K562 (cell line): ENCODE measurements at regions not wholly inside any gene's neighbourhood (a gene's known extent, or its start where the extent isn't known, plus 50 kb on each side); places are given as distances from the start of the nearest gene placed in this dataset.

Experiments
- ATAC-seq: fragments of 200-7000 bp; cut with Tn5 transposase; 3 replicates; pipeline ENCODE4 v1.9.1; 2020; ENCODE audit warnings: moderate library complexity
- BruUV-seq: library from RNA; stranded (reverse); fragments of 400-500 nt; replicated peaks from 2 replicates; lab custom pipeline; 2021; lab: Mats Ljungman, UMichigan
- CTCF ChIA-PET: fragments of 300-600 bp; formaldehyde crosslinking; extraction: SDS; loops from one replicate; lab custom pipeline; 2021; ENCODE audit warnings: low intra/inter-chr PET ratio; lab: Yijun Ruan, JAX
- POLR2A ChIA-PET: fragments of 300-600, 350-650 bp; sonication (Branson Sonifier 250); formaldehyde crosslinking; extraction: SDS; loops from one replicate; lab custom pipeline; 2021; ENCODE audit warnings: antibody characterized with exemption, inconsistent platforms; lab: Yijun Ruan, JAX
- DNase-seq, 4 experiments: peaks; one replicate each; pipeline versions ENCODE4 v3.0.0 to v3.0.0-alpha.2; 2011 to 2018; ENCODE audit warnings: low spot score in 3 of 4, mixed read lengths in 3 of 4; ENCODE audit errors: extremely low read depth in 1 of 4
- FAIRE-seq: peaks from 2 replicates; lab custom pipeline; 2011; peaks lifted over from hg19 to GRCh38; lab: Jason Lieb, UNC
- H2AFZ ChIP-seq: 2 replicates; pipeline ENCODE4 v1.6.0; 2011; ENCODE audit warnings: low read depth, low read length, control low read depth, inconsistent platforms
- H3K27ac ChIP-seq: fragments of 200-600 bp; 3 replicates; pipeline ENCODE4 v1.8.0; 2011; ENCODE audit warnings: low read depth, mild to moderate bottlenecking, control low read depth, inconsistent platforms, low read length, moderate library complexity, mixed read lengths; ENCODE audit errors: extremely low read depth
- H3K27me3 ChIP-seq, 2 experiments: fragments of 300-600 bp in 1 of 2; 2 replicates in 1 of 2; 3 replicates in 1 of 2; pipeline versions ENCODE4 v1.6.0 to v1.8.0; 2011; ENCODE audit warnings: inconsistent platforms in 2 of 2, low read length in 2 of 2, mild to moderate bottlenecking in 1 of 2, mixed read lengths in 1 of 2, moderate library complexity in 1 of 2; ENCODE audit not compliant: control insufficient read depth in 2 of 2, insufficient read depth in 2 of 2
- H3K36me3 ChIP-seq: fragments of 300-600 bp; 3 replicates; pipeline ENCODE4 v1.8.0; 2011; ENCODE audit warnings: mild to moderate bottlenecking, low read length, inconsistent platforms; ENCODE audit not compliant: control insufficient read depth, insufficient read depth
- H3K4me1 ChIP-seq, 2 experiments: fragments of 200-600 bp in 1 of 2; replicated peaks in 1 of 2; 2 replicates in 1 of 2; 3 replicates in 1 of 2; pipeline versions ENCODE4 v1.5.1 to v1.8.0; 2011; ENCODE audit warnings: inconsistent platforms in 2 of 2, low read length in 2 of 2, mild to moderate bottlenecking in 1 of 2, mixed read lengths in 1 of 2, moderate library complexity in 1 of 2; ENCODE audit not compliant: control insufficient read depth in 2 of 2, insufficient read depth in 2 of 2
- H3K4me2 ChIP-seq: 2 replicates; pipeline ENCODE4 v1.6.1; 2011; ENCODE audit warnings: low read length, control low read depth, inconsistent platforms, mixed read lengths; ENCODE audit not compliant: insufficient read depth
- H3K4me3 ChIP-seq: fragments of 200-600 bp; sonication (generic), shearing (Covaris generic); 2 replicates; pipeline ENCODE4 v1.5.1; 2016; ENCODE audit warnings: control low read depth, inconsistent platforms
- H3K79me2 ChIP-seq: fragments of 200-600 bp; 3 replicates; pipeline ENCODE4 v1.8.0; 2011; ENCODE audit warnings: low read length, inconsistent platforms; ENCODE audit not compliant: control insufficient read depth, insufficient read depth
- H3K9ac ChIP-seq, 2 experiments: 2 replicates each; pipeline versions ENCODE4 v1.6.0 to v1.6.1; 2011; ENCODE audit warnings: low read depth in 2 of 2, low read length in 2 of 2, control low read depth in 1 of 2, inconsistent platforms in 1 of 2, mild to moderate bottlenecking in 1 of 2, mixed read lengths in 1 of 2; ENCODE audit not compliant: insufficient read depth in 1 of 2
- H3K9me1 ChIP-seq: one replicate; pipeline ENCODE4 v1.6.0; 2011; ENCODE audit warnings: inconsistent platforms, mild to moderate bottlenecking, low read length, moderate library complexity; ENCODE audit not compliant: control insufficient read depth, insufficient read depth
- H3K9me3 ChIP-seq: replicated peaks from 2 replicates; pipeline ENCODE4 v1.5.1; 2011; ENCODE audit warnings: low read depth, low read length, inconsistent platforms; ENCODE audit not compliant: control insufficient read depth, insufficient read depth
- H4K20me1 ChIP-seq: replicated peaks from 2 replicates; pipeline ENCODE4 v1.6.1; 2011; ENCODE audit warnings: low read length, inconsistent platforms, mixed read lengths; ENCODE audit not compliant: control insufficient read depth, insufficient read depth
- GTF2A2 ChIP-seq: IDR thresholded peaks from 2 replicates; pipeline ENCODE4 v1.6.1; 2016; ENCODE audit warnings: mild to moderate bottlenecking, missing genetic modification characterization, missing compliant biosample characterization
- GTF2F1 ChIP-seq: IDR thresholded peaks from 2 replicates; pipeline ENCODE4 v1.6.1; 2011; ENCODE audit warnings: low read depth, low read length, improper control_type of control experiment
- IRF2 ChIP-seq: sonication (generic); formaldehyde crosslinking; IDR thresholded peaks from 2 replicates; pipeline ENCODE4 v1.8.1; 2022; ENCODE audit warnings: mild to moderate bottlenecking, missing genetic modification reagents
- KAT8 ChIP-seq: fragments of 450-650 bp; IDR thresholded peaks from 2 replicates; pipeline ENCODE4 v1.6.1; 2016; ENCODE audit warnings: low read depth, mild to moderate bottlenecking
- KLF10 ChIP-seq: fragments of 250-450 bp; sonication (Bioruptor Pico); IDR thresholded peaks from 2 replicates; pipeline ENCODE4 v1.6.1; 2021; ENCODE audit warnings: matching md5 sums
- NONO ChIP-seq, 2 experiments: fragments of 200-400 bp in 1 of 2; fragments of 450-650 bp in 1 of 2; formaldehyde crosslinking in 1 of 2; IDR thresholded peaks; 2 replicates each; pipeline ENCODE4 v1.6.1; 2017; ENCODE audit warnings: low read depth in 2 of 2, mild to moderate bottlenecking in 2 of 2, moderate library complexity in 2 of 2, low read length in 1 of 2
- NRF1 ChIP-seq, 2 experiments: fragments of 450-650 bp; IDR thresholded peaks in 1 of 2; conservative IDR thresholded peaks in 1 of 2; 2 replicates each; pipeline ENCODE4 v1.6.1; 2014; ENCODE audit warnings: mild to moderate bottlenecking in 2 of 2
- TCF3 ChIP-seq: sonication (generic); formaldehyde crosslinking; IDR thresholded peaks from 2 replicates; pipeline ENCODE4 v1.4.0; 2020; ENCODE audit warnings: mild to moderate bottlenecking, missing genetic modification reagents
- ZNF184 ChIP-seq: sonication (generic); formaldehyde crosslinking; IDR thresholded peaks from 2 replicates; pipeline ENCODE4 v1.5.0; 2020; ENCODE audit warnings: missing genetic modification reagents
- ZNF444 ChIP-seq: fragments of 250-450 bp; sonication (Bioruptor Pico); IDR thresholded peaks from 2 replicates; pipeline ENCODE4 v1.4.0; 2020; ENCODE audit warnings: mild to moderate bottlenecking, moderate library complexity
- ZNF589 ChIP-seq: fragments of 200-800 bp; sonication (Bioruptor generic); IDR thresholded peaks from 2 replicates; pipeline ENCODE4 v1.6.1; 2016; ENCODE audit warnings: low read depth, missing genetic modification characterization, missing compliant biosample characterization
- ZNF740 ChIP-seq, 3 experiments: fragments of 200-800 bp in 1 of 3; sonication (Bioruptor generic) in 1 of 3; sonication (generic) in 1 of 3; formaldehyde crosslinking in 1 of 3; IDR thresholded peaks; 2 replicates each; pipeline versions ENCODE4 v1.6.1 to v1.8.0; 2016 to 2022; ENCODE audit warnings: mild to moderate bottlenecking in 2 of 3, missing compliant biosample characterization in 2 of 3, missing genetic modification characterization in 2 of 3, missing genetic modification reagents in 1 of 3
- WGBS: fragments of 100-300 bp; shearing (Covaris generic); methylation state at CpG from one replicate; pipeline ENCODE4 v1.1.6; 2016; ENCODE audit warnings: low coverage, mixed read lengths; ENCODE audit not compliant: insufficient coverage; ENCODE audit errors: missing lambda C conversion rate; 5-methylcytosine and 5-hydroxymethylcytosine counted together
- in situ Hi-C: fragments of 300-500 bp; cut with MboI; formaldehyde crosslinking; loops from 4 replicates; pipeline ENCODE4 v1.15.0; 2018; ENCODE audit warnings: inconsistent platforms, mixed read lengths
- intact Hi-C: fragments of 100-400 bp; cut with micrococcal nuclease; formaldehyde crosslinking; loops from 2 replicates; pipeline ENCODE4 v1.14.2; 2022

DNA sequence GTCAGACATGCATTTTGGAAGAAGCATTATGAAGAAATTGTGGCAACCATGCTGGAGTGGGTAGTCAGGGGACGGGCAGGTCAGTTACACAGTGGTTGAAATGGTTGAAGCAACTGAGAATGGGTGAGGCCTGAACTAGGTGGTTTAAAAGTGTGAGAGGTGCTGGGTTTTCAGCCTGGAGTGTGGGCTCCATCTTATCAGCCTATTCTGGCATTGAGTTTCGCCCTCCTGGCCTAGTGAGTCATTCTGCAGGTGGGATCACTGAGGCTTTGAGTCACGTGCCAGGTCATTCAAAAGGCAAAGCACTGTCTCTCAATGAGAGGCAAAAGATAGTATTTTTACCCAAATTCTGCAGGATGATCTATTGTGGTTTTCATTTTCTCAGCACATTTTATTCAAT, 181.9 kb upstream of the CHD6 start:
- no peak for ATAC-seq
- 2% methylated on average over 3 of the region's 3 CpGs for WGBS
- no peaks in the 10 kb centered on the region for H4K20me1 ChIP-seq
- CTCF ChIA-PET: no interaction called here
- in situ Hi-C loops: no loop called here
- intact Hi-C loops: no loop called here
- TF ChIP-seq IRF2 (no peak), TCF3 (CRISPR knock-in tag) (no peak), NRF1 (conservative IDR thresholded peaks at IDR 0.05 in 1 of 2, IDR thresholded peaks at IDR 0.05 in 1 of 2) (no peak), ZNF589 (CRISPR knock-in tag) (no peak), NONO (IDR thresholded peaks at IDR 0.05; ENCODE audit: low read depth in 2 of 2, low read length in 1 of 2) (no peak), ZNF740 (CRISPR knock-in tag; IDR thresholded peaks at IDR 0.05) (no peak), ZNF740 (tag; IDR thresholded peaks at IDR 0.05) (no peak), GTF2A2 (tag) (no peak), ZNF184 (CRISPR knock-in tag) (no peak), KLF10 (CRISPR knock-in tag) (no peak), KAT8 (no peak), ZNF444 (CRISPR knock-in tag) (no peak), GTF2F1 (no peak)
- no peak overlapping the region for H3K27ac ChIP-seq
- H3K4me2 ChIP-seq: no peak overlapping the region
- H2AFZ ChIP-seq: no peak overlapping the region
- H3K9ac ChIP-seq: no peak overlapping the region
- H3K36me3 ChIP-seq: no peaks in the 10 kb centered on the region
- POLR2A ChIA-PET: interaction anchor here (1.0 kb wide), 2 partner anchors 17 to 1609 kb away, joined by 3 read pairs; no protein-coding TSS in a partner anchor
- H3K79me2 ChIP-seq: no peaks in the 10 kb centered on the region
- no peaks in the 10 kb centered on the region for H3K4me1 ChIP-seq
- H3K27me3 ChIP-seq: 0 out of 5 replicates have a peak, but pooled peaks cover 0 to 4% of the 10 kb centered on the region in 2 experiments
- H3K9me1 ChIP-seq: no peaks in the 10 kb centered on the region
- no peak overlapping the region for H3K4me3 ChIP-seq
- no TSS peak for BruUV-seq
- no peak for FAIRE-seq
- no peaks in the 10 kb centered on the region for H3K9me3 ChIP-seq
- no peak for DNase-seq
